ENCODE measurements at regions not wholly inside any gene's neighbourhood (a gene's known extent, or its start where the extent isn't known, plus 50 kb on each side); places are given as distances from the start of the nearest gene placed in this dataset.

DNA sequence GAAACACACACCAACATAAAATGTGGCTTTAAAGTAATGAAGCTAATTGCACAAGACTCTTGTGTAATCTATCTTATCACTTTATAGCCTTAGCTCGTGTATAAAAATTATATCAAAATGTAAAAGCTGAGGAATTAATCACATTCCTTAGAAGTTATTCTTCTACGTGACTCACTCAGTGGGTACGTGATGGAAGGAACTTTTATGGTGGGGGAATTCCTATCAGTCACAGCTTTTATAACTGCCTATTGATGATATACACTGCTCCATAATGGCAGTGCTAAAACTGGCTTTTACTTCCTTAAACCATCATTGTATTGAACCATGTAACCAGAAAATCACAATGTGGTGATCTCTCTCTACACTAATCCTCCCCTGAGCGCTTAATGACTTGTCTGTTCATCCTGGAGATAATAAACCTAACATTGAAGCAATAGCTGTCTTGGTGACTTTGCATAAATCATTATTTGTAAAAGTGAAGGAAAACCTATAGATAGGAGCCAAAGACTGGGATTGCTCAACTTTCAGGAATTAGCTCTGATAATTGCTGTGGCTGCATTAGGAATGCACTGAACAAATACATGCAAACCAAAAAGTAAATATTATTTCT, 276.7 kb downstream of the GBA3 start:
- TF ChIP-seq, protein P1, sequence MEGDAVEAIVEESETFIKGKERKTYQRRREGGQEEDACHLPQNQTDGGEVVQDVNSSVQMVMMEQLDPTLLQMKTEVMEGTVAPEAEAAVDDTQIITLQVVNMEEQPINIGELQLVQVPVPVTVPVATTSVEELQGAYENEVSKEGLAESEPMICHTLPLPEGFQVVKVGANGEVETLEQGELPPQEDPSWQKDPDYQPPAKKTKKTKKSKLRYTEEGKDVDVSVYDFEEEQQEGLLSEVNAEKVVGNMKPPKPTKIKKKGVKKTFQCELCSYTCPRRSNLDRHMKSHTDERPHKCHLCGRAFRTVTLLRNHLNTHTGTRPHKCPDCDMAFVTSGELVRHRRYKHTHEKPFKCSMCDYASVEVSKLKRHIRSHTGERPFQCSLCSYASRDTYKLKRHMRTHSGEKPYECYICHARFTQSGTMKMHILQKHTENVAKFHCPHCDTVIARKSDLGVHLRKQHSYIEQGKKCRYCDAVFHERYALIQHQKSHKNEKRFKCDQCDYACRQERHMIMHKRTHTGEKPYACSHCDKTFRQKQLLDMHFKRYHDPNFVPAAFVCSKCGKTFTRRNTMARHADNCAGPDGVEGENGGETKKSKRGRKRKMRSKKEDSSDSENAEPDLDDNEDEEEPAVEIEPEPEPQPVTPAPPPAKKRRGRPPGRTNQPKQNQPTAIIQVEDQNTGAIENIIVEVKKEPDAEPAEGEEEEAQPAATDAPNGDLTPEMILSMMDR (IDR thresholded peaks at IDR 0.05; ENCODE audit: borderline replicate concordance, insufficient read depth, low read depth, low read length), result no peak
- no peak overlapping the region for H3K4me3 ChIP-seq (ENCODE audit: low read depth, low read length)

DNA sequence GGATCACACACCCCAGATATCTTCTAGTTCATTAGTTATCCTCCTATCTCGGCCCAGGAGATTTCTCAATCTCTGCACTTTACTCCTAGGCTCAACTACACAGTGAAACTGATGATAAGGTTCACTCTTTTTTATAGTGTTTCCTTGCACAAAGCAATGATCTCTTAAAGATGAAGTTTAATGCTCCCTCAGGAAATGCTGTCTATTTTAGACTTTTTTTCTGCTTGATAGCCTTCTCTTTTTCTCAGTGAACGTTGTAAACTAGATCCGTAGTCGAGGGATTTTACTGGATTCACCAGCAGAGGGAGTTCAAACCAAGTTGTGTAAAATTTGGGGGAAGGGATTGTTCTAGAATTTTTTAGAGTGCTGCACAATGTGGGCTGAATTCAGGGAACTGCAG, 269.6 kb downstream of the GBA3 start:
- H3K4me3 ChIP-seq (ENCODE audit: low read depth, low read length), result no peak overlapping the region
- TF ChIP-seq, protein P1 (IDR thresholded peaks at IDR 0.05; ENCODE audit: borderline replicate concordance, insufficient read depth, low read depth, low read length), result no peak

DNA sequence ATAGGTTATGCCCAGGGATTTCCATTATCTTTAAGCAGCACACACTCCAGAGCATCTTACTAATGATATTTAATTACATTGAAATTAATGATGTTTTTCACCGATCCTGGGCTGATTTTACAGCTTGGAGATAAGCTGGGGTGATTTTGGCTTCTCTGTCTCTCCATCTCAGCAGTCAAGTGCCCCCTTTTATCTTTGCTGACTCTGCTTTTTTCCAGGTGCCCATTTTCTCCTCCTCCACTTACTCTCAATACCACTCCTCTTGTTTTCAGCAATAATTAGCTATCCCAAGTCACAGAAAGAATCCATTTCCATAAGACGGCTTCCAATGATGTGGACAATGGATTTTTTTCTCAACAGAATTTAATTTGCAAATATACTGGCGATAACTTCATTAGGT, 266.7 kb downstream of the GBA3 start:
- TF ChIP-seq, protein P1 (IDR thresholded peaks at IDR 0.05; ENCODE audit: borderline replicate concordance, insufficient read depth, low read depth, low read length), result no peak
- no peak overlapping the region for H3K4me3 ChIP-seq (ENCODE audit: low read depth, low read length)

DNA sequence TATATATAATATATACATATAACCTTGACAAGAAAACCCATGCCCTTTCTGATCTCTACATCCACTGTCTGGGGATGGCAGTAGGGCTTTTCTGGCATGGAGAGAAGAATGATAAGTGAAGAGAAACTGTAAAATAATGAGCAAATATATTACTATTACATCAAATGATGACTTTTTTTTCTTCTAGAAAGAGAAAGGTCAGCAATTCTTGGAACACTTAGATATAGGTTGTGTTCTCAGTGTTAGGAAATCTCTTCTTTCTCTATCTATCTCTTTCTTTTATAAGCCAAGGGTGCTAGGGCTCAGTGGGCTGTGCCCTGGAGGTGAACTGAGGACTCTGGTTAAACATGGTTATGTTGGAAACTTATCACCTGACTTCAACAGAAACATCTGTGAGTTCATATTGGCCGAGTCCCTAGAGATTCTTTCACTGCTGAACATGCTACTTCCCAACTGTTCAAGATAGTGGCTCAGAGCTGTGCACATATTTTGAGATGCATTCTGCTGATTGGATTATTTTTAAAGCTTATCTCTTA, 265.1 kb downstream of the GBA3 start:
- TF ChIP-seq, protein P1 (IDR thresholded peaks at IDR 0.05; ENCODE audit: borderline replicate concordance, insufficient read depth, low read depth, low read length), result no peak
- H3K4me3 ChIP-seq (ENCODE audit: low read depth, low read length), result no peak overlapping the region

DNA sequence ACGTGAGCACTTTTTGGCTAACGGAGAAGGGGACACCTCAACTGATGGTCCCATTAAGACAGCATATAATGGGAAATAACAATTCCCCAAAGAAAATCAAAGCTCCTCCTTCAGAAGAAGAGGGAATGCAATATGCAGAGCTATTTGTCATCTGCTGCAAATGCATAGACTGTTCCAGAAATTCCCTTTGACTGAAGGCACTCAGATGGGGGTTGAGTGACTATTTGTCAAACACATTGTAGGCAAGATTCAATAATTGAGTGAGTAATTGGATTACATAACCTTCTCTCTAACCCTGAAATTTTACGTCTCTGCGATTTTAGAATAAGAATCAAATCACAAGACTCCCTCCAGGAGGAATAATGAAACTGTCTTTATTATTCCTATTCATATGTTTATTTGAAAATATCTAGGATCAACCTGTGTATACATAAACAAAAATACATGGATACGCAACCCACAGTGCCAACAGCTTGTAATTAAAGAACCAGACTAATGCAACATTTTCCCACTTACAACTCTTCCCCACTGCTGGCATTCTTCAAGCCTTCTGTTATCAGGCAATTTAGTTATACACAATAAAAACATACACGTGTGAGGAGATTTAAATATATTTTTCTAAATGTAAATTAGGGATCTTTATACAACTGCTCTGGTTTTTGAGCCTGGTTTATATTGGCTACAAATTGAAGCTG, 256.6 kb downstream of the GBA3 start:
- no peak overlapping the region for H3K4me3 ChIP-seq (ENCODE audit: low read depth, low read length)
- TF ChIP-seq, protein P1 (IDR thresholded peaks at IDR 0.05; ENCODE audit: borderline replicate concordance, insufficient read depth, low read depth, low read length), result no peak

DNA sequence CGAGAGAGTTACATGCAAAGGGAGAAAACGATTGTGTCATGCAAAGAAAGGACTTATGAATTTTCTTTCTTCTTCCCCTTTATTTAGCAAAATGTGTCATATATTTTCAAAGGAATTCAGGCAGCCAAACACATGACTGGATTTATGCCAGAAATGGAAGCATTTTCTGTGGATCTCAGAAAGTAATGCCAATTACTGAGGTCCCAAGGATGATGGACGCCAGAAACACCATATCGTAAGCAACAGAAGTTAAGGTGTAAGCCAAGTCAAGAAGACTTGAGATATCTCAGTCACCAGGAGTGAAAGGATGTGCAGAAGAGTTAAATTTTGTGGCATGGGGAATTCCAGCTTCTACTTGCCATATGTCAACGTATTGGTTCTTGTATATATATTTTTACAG, 255.1 kb downstream of the GBA3 start:
- TF ChIP-seq, protein P1 (IDR thresholded peaks at IDR 0.05; ENCODE audit: borderline replicate concordance, insufficient read depth, low read depth, low read length), result no peak

More for the DNA sequence above, 255.1 kb downstream of the GBA3 start:
- no peak overlapping the region for H3K4me3 ChIP-seq (ENCODE audit: low read depth, low read length)
